BJ (cell line): ENCODE measurements at regions not wholly inside any gene's neighbourhood (a gene's known extent, or its start where the extent isn't known, plus 50 kb on each side); places are given as distances from the start of the nearest gene placed in this dataset.

Experiments used
- CTCF ChIA-PET: fragments of 350-600 bp; formaldehyde crosslinking; extraction: SDS; loops from one replicate; lab custom pipeline; 2021; ENCODE audit warnings: antibody characterized with exemption, inconsistent platforms; lab: Yijun Ruan, JAX
- POLR2A ChIA-PET: fragments of 300-600 bp; sonication (Branson Sonifier 250); formaldehyde crosslinking; extraction: SDS; loops from one replicate; lab custom pipeline; 2021; ENCODE audit warnings: antibody characterized with exemption; lab: Charles Lee
- DNase-seq: peaks from one replicate; pipeline ENCODE4 v3.0.0-alpha.2; 2011; ENCODE audit warnings: low read depth
- H3K27me3 ChIP-seq: 2 replicates; pipeline ENCODE4 v1.6.0; 2011; ENCODE audit warnings: low read length; ENCODE audit not compliant: control insufficient read depth, insufficient read depth
- H3K36me3 ChIP-seq: 2 replicates; pipeline ENCODE4 v1.5.1; 2011; ENCODE audit warnings: low read length; ENCODE audit not compliant: control insufficient read depth, insufficient read depth
- H3K4me3 ChIP-seq: 2 replicates; pipeline ENCODE4 v1.5.1; 2011; ENCODE audit warnings: low read depth, mild to moderate bottlenecking, control low read depth, low read length
- CTCF ChIP-seq: IDR thresholded peaks from 2 replicates; pipeline ENCODE4 v1.5.1; 2011; ENCODE audit warnings: low read depth, mild to moderate bottlenecking, control low read depth, inconsistent platforms, low read length, moderate library complexity; ENCODE audit not compliant: insufficient read depth

GRCh38 chrX:1112321-1112720 is 100.1 kb downstream of the CRLF2 start:
- no peak for DNase-seq
- no peak for TF ChIP-seq CTCF
- Histone ChIP-seq H3K36me3 (no peaks in the 10 kb centered on the region), H3K27me3 (peaks cover 2% of the 10 kb centered on the region; the same call in 1 of the 2 replicates), H3K4me3 (no peak overlapping the region)
- ChIA-PET CTCF (no interaction called here), POLR2A (no interaction called here)

GRCh38 chrX:1111601-1112300 is 100.7 kb downstream of the CRLF2 start:
- no peaks in the 10 kb centered on the region for H3K36me3 ChIP-seq
- no peak for DNase-seq
- H3K27me3 ChIP-seq = peaks cover 6% of the 10 kb centered on the region
- TF ChIP-seq CTCF = no peak
- no peak overlapping the region for H3K4me3 ChIP-seq
- ChIA-PET POLR2A (no interaction called here), CTCF (no interaction called here)

- CTCF ChIA-PET = no interaction called here
- POLR2A ChIA-PET = no interaction called here
- no peak overlapping the region for H3K4me3 ChIP-seq
- DNase-seq = no peak
- peaks cover 6% of the 10 kb centered on the region for H3K27me3 ChIP-seq
- H3K36me3 ChIP-seq = no peaks in the 10 kb centered on the region
- no peak for TF ChIP-seq CTCF
These were observed 102.8 kb downstream of the CRLF2 start for GRCh38 chrX:1109580-1110119.

DNA sequence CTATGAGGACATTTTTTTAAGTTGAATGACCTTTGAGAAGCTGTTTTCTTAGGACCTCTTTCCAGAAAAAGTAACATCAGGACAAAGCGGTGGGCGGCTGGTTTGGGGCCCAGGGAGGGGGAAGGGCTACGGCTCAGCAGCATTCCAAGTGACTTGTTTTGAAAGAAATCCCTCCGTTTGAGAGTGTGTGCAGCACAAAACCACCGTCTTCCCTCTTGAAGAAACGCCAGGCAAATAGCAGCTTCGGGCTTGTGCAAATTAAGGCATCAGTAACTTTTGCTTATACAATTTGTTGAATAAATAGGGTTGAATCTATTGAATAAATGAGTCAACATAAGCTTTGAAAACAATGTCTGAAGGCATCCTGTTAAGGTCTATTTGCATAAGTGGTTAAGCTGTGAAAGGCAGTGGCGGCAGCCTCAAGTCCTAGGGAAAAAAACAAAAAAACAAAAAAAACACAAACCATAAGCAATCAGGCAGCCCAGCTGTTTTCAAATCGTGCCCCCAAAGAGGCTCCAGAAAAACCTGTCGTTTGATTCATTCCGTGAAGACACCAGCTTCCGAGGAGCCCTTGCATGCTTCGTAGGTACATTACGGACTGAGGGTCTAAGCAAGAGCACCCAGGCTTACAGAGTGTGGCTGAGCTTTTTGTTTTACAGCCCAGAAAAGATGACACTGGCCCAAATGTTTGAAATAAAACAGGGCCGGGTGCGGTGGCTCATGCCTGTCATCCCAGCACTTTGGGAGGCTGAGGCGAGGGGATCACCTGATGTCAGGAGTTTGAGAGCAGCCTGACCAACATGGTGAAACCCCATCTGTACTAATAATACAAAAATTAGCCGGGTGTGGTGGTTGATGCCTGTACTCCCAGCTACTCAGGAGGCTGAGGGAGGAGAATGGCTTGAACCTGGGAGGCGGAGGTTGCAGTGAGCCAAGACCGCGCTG is 103.7 kb downstream of the CRLF2 start:
- TF ChIP-seq CTCF = no peak
- Histone ChIP-seq H3K27me3 (peaks cover 6% of the 10 kb centered on the region), H3K36me3 (no peaks in the 10 kb centered on the region), H3K4me3 (no peak overlapping the region)
- ChIA-PET CTCF (no interaction called here), POLR2A (no interaction called here)
- no peak for DNase-seq
